ENCODE measurements at regions not wholly inside any gene's neighbourhood (a gene's known extent, or its start where the extent isn't known, plus 50 kb on each side); places are given as distances from the start of the nearest gene placed in this dataset.

DNA sequence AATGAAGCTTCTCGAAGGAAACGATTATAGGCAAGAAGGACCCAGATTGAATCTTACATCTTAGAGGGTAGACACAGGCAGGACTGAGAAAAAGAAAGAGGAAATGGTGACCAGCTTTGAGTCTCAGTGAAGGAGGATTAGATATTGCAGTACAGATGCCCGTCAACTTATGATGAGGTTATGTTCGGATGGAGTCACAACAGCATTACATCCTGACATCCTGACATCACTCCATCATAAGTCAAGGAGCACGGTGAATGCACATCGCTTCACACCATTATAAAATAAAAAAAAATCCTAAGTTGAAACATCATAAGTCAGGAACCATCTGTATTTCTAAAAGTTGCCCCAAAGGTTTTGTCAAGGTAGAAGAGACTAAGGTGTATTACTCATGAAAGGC lies 312.3 kb upstream of the PLXNA2 start:
- TF ChIP-seq, protein P1, sequence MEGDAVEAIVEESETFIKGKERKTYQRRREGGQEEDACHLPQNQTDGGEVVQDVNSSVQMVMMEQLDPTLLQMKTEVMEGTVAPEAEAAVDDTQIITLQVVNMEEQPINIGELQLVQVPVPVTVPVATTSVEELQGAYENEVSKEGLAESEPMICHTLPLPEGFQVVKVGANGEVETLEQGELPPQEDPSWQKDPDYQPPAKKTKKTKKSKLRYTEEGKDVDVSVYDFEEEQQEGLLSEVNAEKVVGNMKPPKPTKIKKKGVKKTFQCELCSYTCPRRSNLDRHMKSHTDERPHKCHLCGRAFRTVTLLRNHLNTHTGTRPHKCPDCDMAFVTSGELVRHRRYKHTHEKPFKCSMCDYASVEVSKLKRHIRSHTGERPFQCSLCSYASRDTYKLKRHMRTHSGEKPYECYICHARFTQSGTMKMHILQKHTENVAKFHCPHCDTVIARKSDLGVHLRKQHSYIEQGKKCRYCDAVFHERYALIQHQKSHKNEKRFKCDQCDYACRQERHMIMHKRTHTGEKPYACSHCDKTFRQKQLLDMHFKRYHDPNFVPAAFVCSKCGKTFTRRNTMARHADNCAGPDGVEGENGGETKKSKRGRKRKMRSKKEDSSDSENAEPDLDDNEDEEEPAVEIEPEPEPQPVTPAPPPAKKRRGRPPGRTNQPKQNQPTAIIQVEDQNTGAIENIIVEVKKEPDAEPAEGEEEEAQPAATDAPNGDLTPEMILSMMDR (IDR thresholded peaks at IDR 0.05; ENCODE audit: low read length), result no peak
- TF ChIP-seq EZH2 (optimal IDR thresholded peaks at IDR 0.05; ENCODE audit: low read depth, low read length) (no peak), EZH2phosphoT487 (IDR thresholded peaks at IDR 0.05; ENCODE audit: low read length) (no peak)

Data from MM.1S (cell line).